ENCODE measurements at regions not wholly inside any gene's neighbourhood (a gene's known extent, or its start where the extent isn't known, plus 50 kb on each side); places are given as distances from the start of the nearest gene placed in this dataset.

GRCh38 chr6:139784222-139784769, 409.8 kb upstream of the CITED2 start:
- TF ChIP-seq EZH2phosphoT487 (IDR thresholded peaks at IDR 0.05; ENCODE audit: insufficient read depth, low read depth), result no peak
- no peaks in the 10 kb centered on the region for H3K36me3 ChIP-seq (ENCODE audit: low read depth)

GRCh38 chr6:139779988-139780774, 405.7 kb upstream of the CITED2 start:
- H3K27me3 ChIP-seq (replicated peaks; ENCODE audit: insufficient read depth), result no peaks in the 10 kb centered on the region
- no peaks in the 10 kb centered on the region for H3K79me2 ChIP-seq (ENCODE audit: insufficient read depth)
- H3K9ac ChIP-seq, result no peak overlapping the region
- H3K27ac ChIP-seq, result no peak overlapping the region
- H3F3A ChIP-seq (ENCODE audit: insufficient read depth), result no peaks in the 10 kb centered on the region
- in situ Hi-C loops (cut with MboI), result no loop called here
- no peak overlapping the region for H3K4me2 ChIP-seq (ENCODE audit: unreplicated experiment)
- no peak overlapping the region for H3K4me3 ChIP-seq
- peaks cover 4% of the 10 kb centered on the region; the same call in 1 of the 2 replicates for H3K4me1 ChIP-seq (ENCODE audit: insufficient read depth)
- H3K9me2 ChIP-seq (ENCODE audit: insufficient read depth), result no peaks in the 10 kb centered on the region
- no peak for DNase-seq
- H3K9me3 ChIP-seq (ENCODE audit: low read depth), result no peaks in the 10 kb centered on the region
- no peak for TF ChIP-seq EZH2 (IDR thresholded peaks at IDR 0.05; ENCODE audit: insufficient read depth, poor library complexity, severe bottlenecking)
- no peak for TF ChIP-seq EZH2phosphoT487 (IDR thresholded peaks at IDR 0.05; ENCODE audit: insufficient read depth, low read depth)
- H3K36me3 ChIP-seq (ENCODE audit: low read depth), result no peaks in the 10 kb centered on the region
- 0 out of 2 replicates have a peak overlapping the region, but pooled peaks have one; percentile 1 for H2AFZ ChIP-seq
- no peaks in the 10 kb centered on the region for H4K20me1 ChIP-seq (ENCODE audit: insufficient read depth)
- WGBS, 2 experiments (ENCODE audit: low coverage in 1 of 2, low lambda C conversion rate in 2 of 2, missing lambda C conversion rate in 2 of 2), result 96 to 97% methylated on average over 8 of the region's 8 CpGs

More at GRCh38 chr6:139784222-139784769, 409.8 kb upstream of the CITED2 start:
- Histone ChIP-seq H3K79me2 (ENCODE audit: insufficient read depth) (no peaks in the 10 kb centered on the region), H3F3A (ENCODE audit: insufficient read depth) (no peaks in the 10 kb centered on the region), H3K4me3 (no peak overlapping the region), H2AFZ (no peak overlapping the region), H4K20me1 (ENCODE audit: insufficient read depth) (no peaks in the 10 kb centered on the region), H3K9me3 (ENCODE audit: low read depth) (no peaks in the 10 kb centered on the region), H3K4me1 (ENCODE audit: insufficient read depth) (no peaks in the 10 kb centered on the region), H3K9ac (no peak overlapping the region), H3K27ac (no peak overlapping the region), H3K27me3 (replicated peaks; ENCODE audit: insufficient read depth) (no peaks in the 10 kb centered on the region), H3K9me2 (ENCODE audit: insufficient read depth) (no peaks in the 10 kb centered on the region), H3K4me2 (ENCODE audit: unreplicated experiment) (no peak overlapping the region)
- peak; percentile 19 for DNase-seq
- in situ Hi-C loops (cut with MboI), result no loop called here
- 80 to 89% methylated on average over 2 of the region's 2 CpGs for WGBS, 2 experiments (ENCODE audit: low coverage in 1 of 2, low lambda C conversion rate in 2 of 2, missing lambda C conversion rate in 2 of 2)

- H3K9ac ChIP-seq, result no peak overlapping the region
- no peaks in the 10 kb centered on the region for H3K36me3 ChIP-seq (ENCODE audit: low read depth)
- in situ Hi-C loops (cut with MboI), result no loop called here
- no peaks in the 10 kb centered on the region for H3K9me3 ChIP-seq (ENCODE audit: low read depth)
- H3F3A ChIP-seq (ENCODE audit: insufficient read depth), result no peaks in the 10 kb centered on the region
- H3K4me2 ChIP-seq (ENCODE audit: unreplicated experiment), result peak overlapping the region; percentile 29
- H3K27ac ChIP-seq, result no peak overlapping the region
- peak overlapping the region; percentile 25; the same call in 1 of the 2 replicates for H2AFZ ChIP-seq
- DNase-seq, result peak; percentile 62
- H3K27me3 ChIP-seq (replicated peaks; ENCODE audit: insufficient read depth), result no peaks in the 10 kb centered on the region
- no peaks in the 10 kb centered on the region for H3K9me2 ChIP-seq (ENCODE audit: insufficient read depth)
- TF ChIP-seq EZH2 (IDR thresholded peaks at IDR 0.05; ENCODE audit: insufficient read depth, poor library complexity, severe bottlenecking) (no peak), EZH2phosphoT487 (IDR thresholded peaks at IDR 0.05; ENCODE audit: insufficient read depth, low read depth) (no peak)
- H3K79me2 ChIP-seq (ENCODE audit: insufficient read depth), result no peaks in the 10 kb centered on the region
- H3K4me1 ChIP-seq (ENCODE audit: insufficient read depth), result peaks cover 4% of the 10 kb centered on the region; the same call in 1 of the 2 replicates
- H4K20me1 ChIP-seq (ENCODE audit: insufficient read depth), result no peaks in the 10 kb centered on the region
- 10 to 11% methylated on average over 5 of the region's 5 CpGs for WGBS, 2 experiments (ENCODE audit: low coverage in 1 of 2, low lambda C conversion rate in 2 of 2, missing lambda C conversion rate in 2 of 2)
- H3K4me3 ChIP-seq, result no peak overlapping the region
Measured at GRCh38 chr6:139778688-139779087, 404.2 kb upstream of the CITED2 start.

- no peaks in the 10 kb centered on the region; the same call in 1 of the 2 replicates for H3K9me2 ChIP-seq (ENCODE audit: insufficient read depth)
- no peaks in the 10 kb centered on the region for H3K36me3 ChIP-seq (ENCODE audit: low read depth)
- no peaks in the 10 kb centered on the region for H4K20me1 ChIP-seq (ENCODE audit: insufficient read depth)
- no peak overlapping the region for H3K9ac ChIP-seq
- no peaks in the 10 kb centered on the region for H3F3A ChIP-seq (ENCODE audit: insufficient read depth)
- no peaks in the 10 kb centered on the region for H3K79me2 ChIP-seq (ENCODE audit: insufficient read depth)
- no peaks in the 10 kb centered on the region for H3K9me3 ChIP-seq (ENCODE audit: low read depth)
- 72 to 76% methylated on average over 4 of the region's 4 CpGs for WGBS, 2 experiments (ENCODE audit: low coverage in 1 of 2, low lambda C conversion rate in 2 of 2, missing lambda C conversion rate in 2 of 2)
- H3K4me3 ChIP-seq, result no peak overlapping the region
- in situ Hi-C loops (cut with MboI), result no loop called here
- no peaks in the 10 kb centered on the region for H3K27me3 ChIP-seq (replicated peaks; ENCODE audit: insufficient read depth)
- H3K4me2 ChIP-seq (ENCODE audit: unreplicated experiment), result no peak overlapping the region
- peaks cover 4% of the 10 kb centered on the region; the same call in 1 of the 2 replicates for H3K4me1 ChIP-seq (ENCODE audit: insufficient read depth)
- TF ChIP-seq EZH2phosphoT487 (IDR thresholded peaks at IDR 0.05; ENCODE audit: insufficient read depth, low read depth) (no peak), EZH2 (IDR thresholded peaks at IDR 0.05; ENCODE audit: insufficient read depth, poor library complexity, severe bottlenecking) (no peak)
- H3K27ac ChIP-seq, result no peak overlapping the region
- DNase-seq, result no peak
- peak overlapping the region; percentile 51; the same call in 1 of the 2 replicates for H2AFZ ChIP-seq
Measured at GRCh38 chr6:139778106-139778505, 403.7 kb upstream of the CITED2 start.

Measured in GM23248 (cell line).